Spleen (tissue), 11 donors: ENCODE measurements at regions not wholly inside any gene's neighbourhood (a gene's known extent, or its start where the extent isn't known, plus 50 kb on each side); places are given as distances from the start of the nearest gene placed in this dataset.

Experiments used
- DNase-seq: peaks from one replicate; pipeline ENCODE4 v3.0.0-alpha.2; 2020
- H3K27ac ChIP-seq, 8 donors: fragments of 200-600 bp; sonication (generic) in 7 of 8; 1 replicate in 4 of 8; 2 replicates in 4 of 8; pipeline versions ENCODE4 v1.5.0 to v1.8.0; 2016 to 2021; ENCODE audit warnings: inconsistent platforms in 4 of 8, mild to moderate bottlenecking in 4 of 8, moderate library complexity in 1 of 8
- H3K27me3 ChIP-seq, 7 donors: fragments of 200-600 bp; sonication (generic) in 6 of 7; replicated peaks in 1 of 7; 1 replicate in 4 of 7; 2 replicates in 3 of 7; pipeline versions ENCODE4 v1.5.0 to v1.8.0; 2016 to 2021; ENCODE audit warnings: inconsistent platforms in 3 of 7, mild to moderate bottlenecking in 1 of 7
- H3K36me3 ChIP-seq, 6 donors: fragments of 200-600 bp; sonication (generic) in 5 of 6; 1 replicate in 4 of 6; 2 replicates in 2 of 6; pipeline versions ENCODE4 v1.5.0 to v1.8.0; 2016 to 2021; ENCODE audit warnings: inconsistent platforms in 2 of 6
- H3K4me1 ChIP-seq, 6 donors: fragments of 200-600 bp; sonication (generic) in 5 of 6; 1 replicate in 3 of 6; 2 replicates in 3 of 6; pipeline versions ENCODE4 v1.5.0 to v1.8.0; 2016 to 2021; ENCODE audit warnings: inconsistent platforms in 3 of 6
- H3K4me3 ChIP-seq, 8 donors: fragments of 200-600 bp; sonication (generic) in 7 of 8; 1 replicate in 4 of 8; 2 replicates in 4 of 8; pipeline versions ENCODE4 v1.5.0 to v1.8.0; 2016 to 2021; ENCODE audit warnings: inconsistent platforms in 4 of 8, mild to moderate bottlenecking in 4 of 8, moderate library complexity in 2 of 8
- H3K9me3 ChIP-seq, 8 donors: fragments of 200-600 bp; sonication (generic) in 7 of 8; 1 replicate in 4 of 8; 2 replicates in 4 of 8; pipeline versions ENCODE4 v1.5.0 to v1.8.0; 2016 to 2021; ENCODE audit warnings: inconsistent platforms in 4 of 8
- CTCF ChIP-seq, 11 experiments: fragments of 200-600 bp in 7 of 11; fragments of 450-650 bp in 4 of 11; sonication (generic) in 4 of 11; IDR thresholded peaks in 8 of 11; conservative IDR thresholded peaks in 3 of 11; 1 replicate in 7 of 11; 2 replicates in 4 of 11; pipeline versions ENCODE4 v1.4.0 to v1.8.0; 2016 to 2021; ENCODE audit warnings: antibody characterized with exemption in 11 of 11, inconsistent platforms in 4 of 11, mild to moderate bottlenecking in 1 of 11
- POLR2A ChIP-seq, 3 donors: fragments of 450-650 bp; IDR thresholded peaks; one replicate each; pipeline ENCODE4 v1.5.1; 2017; ENCODE audit warnings: antibody characterized with exemption in 3 of 3, mild to moderate bottlenecking in 1 of 3
- POLR2AphosphoS5 ChIP-seq, 3 donors: sonication (generic); formaldehyde crosslinking; IDR thresholded peaks; one replicate each; pipeline ENCODE4 v1.5.1; 2017; ENCODE audit warnings: antibody characterized with exemption in 3 of 3
- WGBS, 5 donors: extraction: QIAGEN DNeasy Blood & Tissue Kit in 3 of 5; methylation state at CpG; one replicate each; pipeline versions ENCODE4 v1.1.5 to v1.1.7; 2013 to 2018; 5-methylcytosine and 5-hydroxymethylcytosine counted together
- intact Hi-C: fragments of 100-400 bp; cut with DNase I; formaldehyde crosslinking; loops from one replicate; pipeline ENCODE4 v1.15.0; 2023; ENCODE audit warnings: low total_unique reads
- donor health status: healthy with polysubstance abuse.
- donor health status: DM: no; HTN: no; CAD: no; lungs with moderate emphysema.
- donor health status: DM: no; HTN: no; CAD: no.
- donor health status: Bipolar disorder and iron deficiency.
- donor health status: healthy.
- donor health status: DM: no; HTN: no; CAD: no.
- donor health status: DM: yes; HTN: yes; CAD: no.

- no peaks in the 10 kb centered on the region for H3K4me1 ChIP-seq
- DNase-seq: peak; percentile 50
- intact Hi-C loops: no loop called here
Measured at GRCh38 chr2:239814116-239814860, 210.9 kb downstream of the NDUFA10 start.

GRCh38 chr2:239813261-239814115, 211.7 kb downstream of the NDUFA10 start:
- no peak overlapping the region for H3K4me3 ChIP-seq

More at GRCh38 chr2:239814116-239814860, 210.9 kb downstream of the NDUFA10 start:
- TF ChIP-seq POLR2A (IDR thresholded peaks at IDR 0.05): no peak
- TF ChIP-seq CTCF (IDR thresholded peaks at IDR 0.05 in 8 of 11, conservative IDR thresholded peaks at IDR 0.05 in 3 of 11): no peak
- TF ChIP-seq POLR2AphosphoS5 (IDR thresholded peaks at IDR 0.05): no peak
- 72 to 84% (median 79%) methylated on average over 15 of the region's 15 CpGs for WGBS, 5 donors
- H3K27me3 ChIP-seq: peaks cover 0 to 15% (median 0%) of the 10 kb centered on the region in 7 donors
- H3K36me3 ChIP-seq: no peaks in the 10 kb centered on the region
- H3K4me3 ChIP-seq: no peak overlapping the region
- no peak overlapping the region for H3K27ac ChIP-seq
- H3K9me3 ChIP-seq: no peaks in the 10 kb centered on the region

GRCh38 chr2:239811806-239812560, 213.2 kb downstream of the NDUFA10 start:
- intact Hi-C loops: no loop called here
- Histone ChIP-seq H3K4me3 (no peak overlapping the region), H3K9me3 (no peaks in the 10 kb centered on the region), H3K27ac (no peak overlapping the region), H3K36me3 (no peaks in the 10 kb centered on the region), H3K27me3 (peaks cover 0 to 15% (median 0%) of the 10 kb centered on the region in 7 donors), H3K4me1 (no peaks in the 10 kb centered on the region)
- WGBS, 5 donors: 91 to 95% (median 94%) methylated on average over 20 of the region's 20 CpGs
- TF ChIP-seq POLR2AphosphoS5 (IDR thresholded peaks at IDR 0.05) (no peak), CTCF (IDR thresholded peaks at IDR 0.05 in 8 of 11, conservative IDR thresholded peaks at IDR 0.05 in 3 of 11) (no peak), POLR2A (IDR thresholded peaks at IDR 0.05) (no peak)
- DNase-seq: peak; percentile 24

More at GRCh38 chr2:239813261-239814115, 211.7 kb downstream of the NDUFA10 start:
- Histone ChIP-seq H3K36me3 (no peaks in the 10 kb centered on the region), H3K27ac (no peak overlapping the region), H3K9me3 (no peaks in the 10 kb centered on the region), H3K27me3 (peaks cover 0 to 15% (median 0%) of the 10 kb centered on the region in 7 donors), H3K4me1 (no peaks in the 10 kb centered on the region)
- WGBS, 5 donors: 78 to 86% (median 82%) methylated on average over 27 of the region's 27 CpGs
- TF ChIP-seq POLR2A (IDR thresholded peaks at IDR 0.05): no peak
- TF ChIP-seq CTCF (IDR thresholded peaks at IDR 0.05 in 8 of 11, conservative IDR thresholded peaks at IDR 0.05 in 3 of 11): no peak
- no peak for TF ChIP-seq POLR2AphosphoS5 (IDR thresholded peaks at IDR 0.05)
- DNase-seq: peak; percentile 58
- intact Hi-C loops: no loop called here
